ENCODE measurements at regions not wholly inside any gene's neighbourhood (a gene's known extent, or its start where the extent isn't known, plus 50 kb on each side); places are given as distances from the start of the nearest gene placed in this dataset.
A peak's percentile ranks its signal among the peaks of the same experiment; 100 is the strongest.
"Not testable (repeated sequence)": the region's sequence is repeated elsewhere in the genome, so short reads cannot be mapped to it uniquely, and the experiment has no call there.

DNA sequence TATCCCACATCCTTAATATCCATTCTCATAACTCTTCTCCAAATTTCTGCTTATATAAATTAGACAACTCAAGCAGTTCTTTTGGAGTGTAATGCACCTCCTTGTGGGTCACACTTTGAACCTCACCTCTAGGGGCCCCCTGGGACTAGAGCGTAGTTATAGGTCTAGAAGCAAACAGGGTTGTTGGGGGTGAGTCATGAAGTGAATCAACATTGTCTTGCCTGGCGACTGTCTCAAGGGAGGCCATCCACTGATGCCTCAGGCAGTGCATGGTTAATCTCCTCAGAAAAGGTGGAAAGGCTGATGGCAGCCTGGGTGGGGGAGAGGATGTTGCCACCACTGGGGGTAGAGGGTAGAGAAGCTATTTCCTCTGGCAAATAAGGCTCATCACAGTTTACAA is 129.1 kb downstream of the TNFRSF21 start:
- no peak for DNase-seq

DNA sequence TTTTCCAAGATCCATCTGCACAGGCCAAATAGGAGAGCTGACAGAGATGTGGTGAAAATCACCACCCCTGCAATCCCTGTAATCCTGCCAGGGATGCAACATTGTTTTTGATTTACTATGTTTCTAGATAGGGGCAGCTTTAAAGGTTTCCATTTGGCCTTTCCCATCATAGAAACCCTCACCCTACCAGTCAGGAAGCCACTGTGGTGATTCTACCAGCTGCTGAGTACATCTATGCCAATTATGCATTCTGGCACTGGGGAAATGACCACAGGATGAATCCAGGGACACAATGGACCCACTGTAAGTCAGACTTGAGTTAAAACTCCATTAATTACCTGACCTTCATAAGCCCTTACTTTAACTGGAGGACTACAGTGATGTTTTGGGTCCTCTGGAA is 130.4 kb downstream of the TNFRSF21 start:
- DNase-seq: no peak

DNA sequence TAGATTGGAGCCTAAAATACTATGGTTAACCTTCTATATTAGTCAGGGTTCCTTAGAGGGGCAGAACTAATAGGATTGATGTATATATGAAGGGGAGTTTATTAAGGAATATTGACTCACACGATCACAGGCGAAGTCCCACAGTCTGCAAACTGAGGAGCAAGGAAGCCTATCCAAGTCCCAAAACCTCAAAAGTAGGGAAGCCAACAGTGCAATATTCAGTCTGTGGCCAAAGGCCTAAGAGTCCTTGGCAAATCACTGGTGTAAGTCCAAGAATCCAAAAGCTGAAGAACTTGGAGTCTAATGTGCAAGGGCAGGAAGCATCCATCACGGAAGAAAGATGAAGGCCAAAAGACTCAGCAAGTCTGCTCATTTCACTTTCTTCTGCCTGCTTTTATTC is 133.5 kb upstream of the ADGRF1 start:
- no peak for DNase-seq

DNA sequence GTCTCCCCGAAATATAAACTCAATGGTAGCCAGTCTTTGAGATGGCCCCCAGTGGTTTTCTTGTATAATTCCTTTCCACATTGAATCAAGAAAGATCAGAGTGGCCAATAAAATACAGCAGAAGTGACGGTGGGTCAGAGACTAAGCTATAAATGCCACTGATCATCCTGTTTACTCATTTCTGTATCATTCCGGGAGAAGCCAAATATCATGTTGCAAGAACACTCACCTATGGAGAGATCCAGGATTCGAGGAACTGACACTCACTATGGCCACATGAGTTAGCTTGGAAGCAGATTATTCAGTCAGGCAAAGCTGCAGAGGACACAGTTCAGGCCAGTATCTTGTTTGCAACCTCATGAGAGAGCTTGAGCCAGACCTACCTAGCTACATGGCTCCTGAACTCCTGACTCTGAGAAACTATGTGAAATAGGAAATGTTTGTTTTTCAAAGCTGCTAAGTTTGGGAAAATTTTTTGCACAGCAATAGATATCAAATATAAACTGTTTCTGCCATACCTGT is 132.4 kb upstream of the ADGRF1 start:
- DNase-seq: no peak

DNA sequence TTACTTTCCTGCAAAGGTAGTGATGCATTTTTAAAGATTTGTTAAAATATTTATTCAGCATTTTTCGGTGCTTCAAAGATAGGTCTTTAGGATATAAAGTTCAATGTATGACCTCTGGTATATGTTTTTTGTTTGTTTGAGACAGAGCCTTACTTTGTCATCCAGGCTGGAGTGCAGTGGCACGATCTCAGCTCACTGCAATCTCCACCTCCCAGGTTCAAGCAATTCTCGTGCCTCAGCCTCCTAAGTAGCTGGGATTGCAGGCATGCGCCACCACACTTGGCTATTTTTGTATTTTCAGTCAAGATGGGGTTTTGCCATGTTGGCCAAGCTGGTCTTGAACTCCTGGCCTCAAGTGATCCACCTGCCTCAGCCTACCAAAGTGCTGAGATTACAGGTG is 131.9 kb upstream of the ADGRF1 start:
- not testable (repeated sequence) for DNase-seq

DNA sequence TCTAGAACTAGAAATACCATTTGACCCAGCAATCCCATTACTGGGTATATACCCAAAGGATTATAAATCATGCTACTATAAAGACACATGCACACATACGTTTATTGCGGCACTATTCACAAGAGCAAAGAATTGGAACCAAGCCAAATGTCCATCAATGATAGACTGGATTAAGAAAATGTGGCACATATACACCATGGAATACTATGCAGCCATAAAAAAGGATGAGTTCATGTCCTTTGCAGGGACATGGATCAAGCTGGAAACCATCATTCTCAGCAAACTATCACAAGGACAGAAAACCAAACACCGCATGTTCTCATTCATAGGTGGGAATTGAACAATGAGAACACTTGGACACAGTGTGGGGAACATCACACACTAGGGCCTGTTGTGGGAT is 131.0 kb upstream of the ADGRF1 start:
- DNase-seq: not testable (repeated sequence)

DNA sequence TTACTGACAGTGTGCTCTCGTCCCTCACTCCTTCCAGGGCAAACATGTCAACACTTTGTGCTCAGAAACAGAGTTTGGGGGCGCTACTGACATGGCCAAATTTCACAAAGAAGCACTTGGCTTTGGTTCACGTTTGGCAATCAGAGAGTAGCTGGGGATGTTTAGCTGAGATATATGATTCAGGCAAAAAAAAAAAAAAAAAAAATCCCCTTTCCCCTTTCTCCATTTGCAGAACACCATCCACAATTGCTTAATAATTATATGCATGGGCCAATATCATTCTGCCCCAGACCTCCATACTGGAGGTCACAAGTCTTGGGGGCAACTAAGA is 128.4 kb upstream of the ADGRF1 start:
- DNase-seq: no peak

DNA sequence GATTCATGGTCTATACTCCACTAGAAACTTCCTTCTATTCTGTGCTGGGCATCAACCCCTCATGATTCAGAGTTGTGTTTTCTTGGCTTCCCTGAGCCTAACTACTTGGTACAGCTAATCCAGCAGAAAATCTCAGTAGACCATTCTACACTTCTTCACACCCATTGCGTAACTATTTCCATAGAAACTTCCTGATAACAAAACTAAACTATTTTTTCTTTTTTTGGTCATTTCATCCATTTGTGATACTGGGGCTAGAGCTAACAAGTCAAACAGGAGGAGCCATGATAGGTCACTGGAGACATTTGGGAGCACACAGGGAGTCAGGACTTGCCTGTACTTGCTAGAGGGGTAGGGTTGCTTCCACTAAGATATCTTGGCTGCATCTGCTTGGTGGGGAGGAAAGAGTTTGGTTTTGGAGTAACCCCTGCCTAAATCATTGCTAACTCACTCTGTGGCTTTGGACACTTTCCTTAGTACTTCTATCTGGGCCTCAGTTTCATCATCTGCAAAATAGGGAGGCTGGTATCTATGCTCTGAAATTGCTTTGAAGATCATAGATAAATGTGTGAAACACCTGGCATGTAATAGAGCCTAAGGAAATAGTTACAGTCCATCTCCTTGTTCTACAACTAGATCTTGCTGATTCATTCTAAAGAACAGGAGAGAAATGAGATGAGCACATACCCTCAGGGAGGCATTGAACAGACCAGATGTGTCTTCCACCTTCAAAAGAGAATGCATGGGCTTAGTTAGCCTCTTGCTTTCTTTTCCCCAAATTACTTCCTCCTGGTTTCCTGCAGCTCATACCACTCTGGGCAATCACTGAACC is 127.9 kb upstream of the ADGRF1 start:
- DNase-seq: no peak

DNA sequence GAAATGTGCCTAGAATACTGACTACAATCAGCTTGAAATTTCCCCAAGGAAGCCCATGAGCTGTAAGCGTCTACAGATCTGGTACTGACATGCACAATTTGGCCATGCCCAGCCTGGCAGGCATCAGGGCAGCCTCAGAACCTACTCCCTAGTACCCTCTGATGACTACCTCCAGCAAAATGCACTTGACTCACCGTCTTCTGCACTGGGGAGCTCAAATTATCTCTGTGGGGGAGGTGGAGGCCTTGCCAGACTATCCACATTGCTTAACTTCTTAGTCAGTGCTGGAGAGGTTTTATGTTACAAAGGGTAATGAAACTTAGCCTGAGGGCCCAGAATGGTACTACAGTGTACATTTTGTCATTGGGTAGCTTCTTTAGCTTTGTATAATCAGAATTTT is 126.0 kb upstream of the ADGRF1 start:
- DNase-seq: no peak

DNA sequence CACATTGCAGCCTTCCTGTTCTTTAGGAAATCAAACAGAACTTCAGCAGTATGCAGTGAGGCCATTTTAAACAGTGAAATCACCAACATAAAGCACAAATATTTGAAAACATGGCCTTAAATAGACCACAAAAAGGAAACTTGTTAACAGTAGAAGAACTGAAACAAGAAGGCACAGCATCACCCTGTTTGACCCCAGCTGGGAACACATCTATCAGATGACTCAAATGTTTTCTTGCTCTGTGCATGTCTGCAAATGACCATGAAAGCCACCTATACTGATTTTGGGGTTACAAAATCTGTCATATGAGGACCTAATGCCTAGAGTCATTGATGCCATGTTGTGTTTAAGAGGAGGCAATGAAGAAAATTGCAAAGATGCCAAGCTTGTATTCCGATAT is 123.8 kb upstream of the ADGRF1 start:
- DNase-seq: no peak

DNA sequence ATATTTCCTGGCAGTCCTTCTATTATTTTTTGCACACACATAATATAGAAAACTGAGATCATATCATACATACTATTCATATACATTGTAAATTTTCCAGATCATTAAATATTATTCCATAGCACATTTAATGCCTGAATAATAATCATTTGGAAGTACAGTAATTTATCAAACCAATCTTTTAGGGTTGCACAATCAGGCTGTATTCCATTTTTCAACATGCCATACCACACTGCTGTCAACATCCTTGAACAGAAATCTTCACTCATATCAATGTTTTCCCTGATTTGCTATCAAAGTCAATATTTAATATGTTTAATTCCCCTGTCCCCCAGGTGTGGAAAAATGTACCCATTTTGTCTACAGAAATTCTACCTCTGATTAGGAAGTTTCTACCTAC is 122.7 kb upstream of the ADGRF1 start:
- no peak for DNase-seq

DNA sequence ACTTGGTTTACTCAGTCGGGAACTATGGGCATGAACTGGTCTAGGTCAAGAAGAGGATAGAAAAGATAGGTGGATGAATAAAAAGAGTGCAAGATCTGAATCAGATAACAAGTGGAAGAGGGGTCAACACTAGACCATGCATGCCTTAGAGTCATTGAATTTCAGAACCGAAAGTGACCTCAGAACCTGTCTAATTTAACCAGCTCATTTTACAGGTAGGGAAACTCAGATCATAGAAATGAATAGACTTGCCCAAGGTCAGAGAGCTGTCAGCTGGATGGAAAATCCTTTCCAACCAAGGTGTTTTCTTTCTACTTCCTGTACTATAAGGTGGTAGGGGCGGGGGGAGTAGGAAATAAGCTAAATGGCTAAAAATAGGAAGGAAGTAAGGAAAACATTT is 121.4 kb upstream of the ADGRF1 start:
- DNase-seq: no peak

DNA sequence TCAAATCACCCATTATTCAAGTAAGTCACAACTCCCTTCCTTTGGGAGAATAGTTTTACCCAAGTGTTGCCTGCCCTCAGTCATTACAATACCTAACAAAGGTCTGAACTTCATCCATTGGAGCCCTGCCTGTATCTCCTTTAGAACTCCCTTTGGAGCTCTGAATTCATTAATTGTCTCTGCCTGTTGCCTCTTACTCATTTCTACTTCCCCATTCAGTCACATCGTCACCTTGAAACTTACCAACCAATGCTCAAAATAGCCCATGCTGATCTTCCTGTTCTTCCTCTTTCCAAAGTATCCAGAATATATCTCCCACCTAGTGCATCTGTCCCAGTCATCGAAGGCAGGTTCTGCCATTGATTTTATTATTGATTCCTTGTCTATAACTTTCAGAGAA is 120.7 kb upstream of the ADGRF1 start:
- no peak for DNase-seq

DNA sequence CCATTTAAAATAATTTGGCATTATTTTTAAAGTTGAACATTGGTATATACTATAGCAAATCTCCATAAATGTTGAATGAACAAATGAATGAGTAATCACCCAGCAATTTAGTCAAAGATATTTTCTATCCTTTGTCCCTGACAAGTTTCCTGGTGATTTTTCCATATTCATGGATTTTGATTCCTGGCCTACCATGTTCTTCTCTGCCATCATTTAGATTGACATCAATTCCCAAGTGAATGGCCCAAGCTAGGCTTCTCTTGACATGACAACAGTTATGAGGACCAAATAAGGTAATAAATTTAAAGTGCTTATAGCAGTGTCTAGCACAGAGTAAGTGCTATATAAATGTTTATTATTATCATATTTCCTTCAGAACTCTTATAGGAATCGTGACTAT is 120.1 kb upstream of the ADGRF1 start:
- no peak for DNase-seq

DNA sequence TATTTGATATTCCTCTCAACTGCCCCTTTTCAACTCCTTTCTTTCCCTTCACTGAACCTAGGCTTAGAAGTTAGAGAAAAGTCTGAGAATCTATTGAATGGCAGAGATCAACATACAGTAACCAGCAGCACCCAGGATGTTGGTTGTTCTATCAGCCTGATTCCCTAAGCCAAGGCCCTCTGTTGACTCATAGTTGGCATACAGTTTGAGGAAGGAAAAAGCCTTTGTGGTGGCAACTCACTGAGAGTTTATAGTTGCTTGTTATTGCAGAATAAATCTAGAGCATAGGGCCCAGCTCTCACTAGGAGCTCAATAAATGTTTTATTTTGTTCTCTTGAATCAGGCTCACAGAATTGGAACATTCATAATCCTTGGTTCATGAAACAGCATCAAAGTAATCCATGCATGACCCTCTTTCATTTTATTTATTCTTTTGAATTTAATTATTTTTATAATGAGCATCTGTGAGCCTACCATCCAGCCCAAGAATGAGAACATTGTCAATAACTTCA is 119.1 kb upstream of the ADGRF1 start:
- DNase-seq: peak in 1 of 56 donors; percentile 1

DNA sequence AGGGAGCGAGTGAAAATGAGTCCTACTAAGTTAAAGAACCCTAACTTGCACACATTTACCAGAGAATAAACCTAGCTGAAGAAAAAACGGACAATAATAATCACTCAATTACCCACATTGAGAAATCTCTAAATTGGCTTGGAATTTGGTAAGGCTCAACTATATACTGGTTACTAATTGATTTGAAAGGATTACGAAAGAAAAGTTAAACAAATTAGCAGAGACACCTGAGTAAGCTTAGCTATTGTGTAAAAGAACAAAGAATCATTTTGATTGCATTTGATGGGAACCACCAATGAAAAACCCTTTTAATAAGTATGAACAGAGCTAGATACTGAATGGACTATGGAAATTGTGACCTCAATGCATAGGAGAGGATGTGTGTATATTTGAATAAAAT is 118.6 kb upstream of the ADGRF1 start:
- DNase-seq: no peak

DNA sequence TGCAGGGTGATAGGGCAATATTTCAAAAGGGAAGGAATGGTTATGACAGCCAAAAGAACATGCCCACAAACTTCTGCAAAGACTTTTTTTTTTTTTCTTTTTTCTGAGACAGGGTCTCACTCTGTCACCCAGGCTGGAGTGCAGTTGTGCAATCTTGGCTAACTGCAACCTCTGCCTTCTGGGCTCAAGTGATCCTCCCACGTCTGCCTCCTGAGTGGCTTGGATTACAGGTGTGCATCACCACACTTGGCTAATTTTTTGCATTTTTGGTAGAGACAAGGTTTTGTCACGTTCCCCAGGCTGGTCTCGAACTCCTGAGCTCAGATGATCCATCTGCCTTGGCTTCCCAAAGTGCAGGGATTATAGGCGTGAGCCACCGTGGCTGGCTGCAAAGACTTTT is 117.6 kb upstream of the ADGRF1 start:
- DNase-seq: no peak

DNA sequence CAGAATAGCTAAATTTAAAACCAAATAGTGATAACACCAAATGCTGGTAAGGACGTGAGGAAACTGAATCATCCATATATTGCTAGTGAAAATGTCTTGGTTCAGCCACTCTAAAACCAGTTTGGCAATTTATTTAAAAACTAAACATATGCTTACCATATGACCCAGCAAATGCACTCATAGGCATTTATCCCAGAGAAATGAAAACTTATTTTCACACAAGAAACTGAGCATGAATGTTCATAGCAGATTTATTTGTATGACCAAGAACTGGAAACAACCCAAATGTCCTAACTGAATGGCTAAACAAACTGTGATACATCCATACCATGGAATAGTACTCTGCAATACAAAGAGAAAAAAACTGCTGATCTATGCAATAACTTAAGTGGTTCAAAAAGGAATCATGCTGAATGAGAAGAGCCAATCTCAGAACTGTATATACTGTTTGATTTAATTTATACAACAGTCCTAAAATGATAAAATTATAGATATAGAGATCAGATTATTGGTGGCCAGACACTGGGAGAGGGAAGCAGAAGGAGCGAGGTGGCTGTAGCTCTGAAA is 115.6 kb upstream of the ADGRF1 start:
- no peak for DNase-seq

DNA sequence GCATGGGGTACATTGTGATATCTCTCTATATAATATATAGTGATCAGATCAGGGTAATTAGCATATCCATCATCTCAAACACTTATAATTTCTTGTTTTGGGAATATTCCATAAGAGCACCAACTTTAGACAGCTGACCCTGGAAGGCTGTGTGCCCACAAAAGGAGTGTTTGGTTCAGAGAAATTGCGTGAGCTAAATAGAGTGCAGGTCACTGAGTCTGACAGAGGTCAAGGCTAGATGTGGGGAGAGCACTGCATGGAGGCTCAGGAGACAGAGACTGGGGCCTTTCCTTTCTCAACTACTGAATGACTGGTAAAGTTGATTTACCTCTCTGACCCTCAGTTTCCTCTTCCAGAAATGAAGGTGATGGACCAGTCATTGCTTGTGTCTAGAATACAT is 114.9 kb upstream of the ADGRF1 start:
- no peak for DNase-seq

DNA sequence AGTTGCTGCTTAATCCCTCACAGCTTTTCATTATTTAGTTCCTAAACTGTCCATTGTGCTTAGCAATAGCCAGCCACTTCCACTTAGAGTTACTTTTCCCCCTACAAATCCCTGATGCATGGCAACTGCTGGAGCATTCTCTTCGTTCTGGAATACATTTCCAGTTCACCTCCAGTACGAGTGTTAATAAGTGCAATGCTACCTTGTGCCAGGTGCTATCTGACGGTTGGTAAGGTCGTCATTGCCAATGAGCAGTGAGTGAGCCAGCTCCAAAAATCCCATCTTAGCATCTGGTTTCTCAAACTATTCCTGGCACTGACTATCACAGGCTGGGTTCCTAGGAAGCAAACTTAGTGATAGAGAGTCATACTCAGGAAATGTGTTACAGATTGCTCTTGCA is 114.1 kb upstream of the ADGRF1 start:
- no peak for DNase-seq

DNA sequence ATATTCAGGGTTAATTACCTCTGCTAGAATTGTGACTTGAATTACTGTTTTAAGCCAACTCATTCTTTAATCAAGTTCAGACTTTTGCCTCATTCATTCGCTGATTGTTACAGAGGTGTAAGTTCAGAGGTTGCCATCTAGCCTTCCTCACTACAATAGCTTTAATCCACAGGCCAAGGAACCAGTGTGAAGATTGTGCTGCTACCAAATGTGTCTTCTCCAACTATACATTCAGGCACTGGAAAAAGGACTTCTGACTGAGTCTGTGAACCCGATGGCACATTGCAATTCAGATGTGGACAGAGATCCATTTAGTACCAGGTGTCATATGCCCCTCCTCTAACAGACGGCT is 111.2 kb upstream of the ADGRF1 start:
- DNase-seq: no peak

DNA sequence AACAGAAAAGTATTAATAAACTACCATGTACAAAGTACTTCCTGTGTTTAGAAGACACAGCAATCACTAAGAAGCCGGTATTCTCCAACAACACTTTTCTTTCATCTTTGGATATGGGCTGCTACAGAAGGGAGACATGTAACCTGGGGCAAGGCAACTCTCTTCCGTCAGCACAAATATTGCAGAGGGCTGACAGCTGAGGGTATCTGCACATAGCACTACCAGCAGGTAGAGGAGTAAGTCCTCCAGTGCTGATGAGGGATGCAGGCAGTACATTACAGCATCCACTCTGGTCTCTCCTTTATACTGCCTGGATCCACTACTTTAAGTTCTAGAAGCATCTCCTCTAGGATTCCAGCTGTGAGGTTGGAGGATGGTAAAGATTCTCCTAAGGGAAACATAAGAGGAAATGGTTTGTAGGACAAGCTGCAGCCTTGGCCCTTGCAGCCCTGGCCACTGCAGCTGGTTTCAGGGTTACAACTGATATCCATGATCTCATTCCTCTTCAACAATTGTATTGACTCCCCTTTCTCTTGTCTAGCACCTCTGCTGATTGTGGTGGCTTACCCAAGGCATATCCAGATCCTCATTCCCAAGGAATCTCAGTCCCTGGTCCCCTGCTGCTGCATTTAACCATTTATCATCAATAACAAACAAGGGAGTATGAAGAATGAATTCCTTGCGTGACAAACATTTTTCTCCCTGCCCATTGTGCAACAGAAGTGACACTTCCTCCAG is 110.7 kb upstream of the ADGRF1 start:
- DNase-seq: no peak
